Prostate gland (tissue), 2 donors: ENCODE measurements at regions not wholly inside any gene's neighbourhood (a gene's known extent, or its start where the extent isn't known, plus 50 kb on each side); places are given as distances from the start of the nearest gene placed in this dataset.

Source experiments
- POLR2A ChIP-seq: fragments of 450-650 bp; IDR thresholded peaks from one replicate; pipeline ENCODE4 v1.6.1; 2016; ENCODE audit warnings: antibody characterized with exemption, mild to moderate bottlenecking
- TF ChIP-seq, protein P1 (sequence below), 4 experiments: fragments of 200-600 bp in 2 of 4; fragments of 450-650 bp in 2 of 4; sonication (generic) in 2 of 4; IDR thresholded peaks; 1 replicate in 3 of 4; 2 replicates in 1 of 4; pipeline ENCODE4 v1.5.1; 2016 to 2019; ENCODE audit warnings: antibody characterized with exemption in 4 of 4, mild to moderate bottlenecking in 2 of 4, moderate library complexity in 2 of 4

GRCh38 chr2:106010818-106011355, 183.2 kb downstream of the UXS1 start:
- TF ChIP-seq, protein P1, sequence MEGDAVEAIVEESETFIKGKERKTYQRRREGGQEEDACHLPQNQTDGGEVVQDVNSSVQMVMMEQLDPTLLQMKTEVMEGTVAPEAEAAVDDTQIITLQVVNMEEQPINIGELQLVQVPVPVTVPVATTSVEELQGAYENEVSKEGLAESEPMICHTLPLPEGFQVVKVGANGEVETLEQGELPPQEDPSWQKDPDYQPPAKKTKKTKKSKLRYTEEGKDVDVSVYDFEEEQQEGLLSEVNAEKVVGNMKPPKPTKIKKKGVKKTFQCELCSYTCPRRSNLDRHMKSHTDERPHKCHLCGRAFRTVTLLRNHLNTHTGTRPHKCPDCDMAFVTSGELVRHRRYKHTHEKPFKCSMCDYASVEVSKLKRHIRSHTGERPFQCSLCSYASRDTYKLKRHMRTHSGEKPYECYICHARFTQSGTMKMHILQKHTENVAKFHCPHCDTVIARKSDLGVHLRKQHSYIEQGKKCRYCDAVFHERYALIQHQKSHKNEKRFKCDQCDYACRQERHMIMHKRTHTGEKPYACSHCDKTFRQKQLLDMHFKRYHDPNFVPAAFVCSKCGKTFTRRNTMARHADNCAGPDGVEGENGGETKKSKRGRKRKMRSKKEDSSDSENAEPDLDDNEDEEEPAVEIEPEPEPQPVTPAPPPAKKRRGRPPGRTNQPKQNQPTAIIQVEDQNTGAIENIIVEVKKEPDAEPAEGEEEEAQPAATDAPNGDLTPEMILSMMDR (IDR thresholded peaks at IDR 0.05): no peak
- TF ChIP-seq POLR2A: no peak
